ENCODE measurements at regions not wholly inside any gene's neighbourhood (a gene's known extent, or its start where the extent isn't known, plus 50 kb on each side); places are given as distances from the start of the nearest gene placed in this dataset.
"Not testable (repeated sequence)": the region's sequence is repeated elsewhere in the genome, so short reads cannot be mapped to it uniquely, and the experiment has no call there.

- no peak for DNase-seq (ENCODE audit: low read depth)
These were observed 843.9 kb upstream of the AUTS2 start for GRCh38 chr7:68754414-68754813.

- DNase-seq (ENCODE audit: low read depth), result no peak
These were observed 841.2 kb upstream of the AUTS2 start for GRCh38 chr7:68756986-68757495.

- DNase-seq (ENCODE audit: low read depth), result no peak
These were observed 837.7 kb upstream of the AUTS2 start for GRCh38 chr7:68760556-68760955.

GRCh38 chr7:68767462-68767861 is 830.8 kb upstream of the AUTS2 start:
- DNase-seq (ENCODE audit: low read depth), result no peak

- no peak for DNase-seq (ENCODE audit: low read depth)
These were observed 827.6 kb upstream of the AUTS2 start for GRCh38 chr7:68770649-68771048.

- DNase-seq (ENCODE audit: low read depth), result no peak
These were observed 821.9 kb upstream of the AUTS2 start for GRCh38 chr7:68776326-68776725.

GRCh38 chr7:68783684-68784083 is 814.6 kb upstream of the AUTS2 start:
- no peak for DNase-seq (ENCODE audit: low read depth)

GRCh38 chr7:68785036-68785435 is 813.2 kb upstream of the AUTS2 start:
- no peak for DNase-seq (ENCODE audit: low read depth)

GRCh38 chr7:68787566-68787965 is 810.7 kb upstream of the AUTS2 start:
- no peak for DNase-seq (ENCODE audit: low read depth)

- not testable (repeated sequence) for DNase-seq (ENCODE audit: low read depth)
These were observed 809.7 kb upstream of the AUTS2 start for GRCh38 chr7:68788529-68788928.

GRCh38 chr7:68789597-68789996 is 808.7 kb upstream of the AUTS2 start:
- DNase-seq (ENCODE audit: low read depth), result no peak

- no peak for DNase-seq (ENCODE audit: low read depth)
These were observed 805.9 kb upstream of the AUTS2 start for GRCh38 chr7:68792351-68792750.

GRCh38 chr7:68793513-68793912 is 804.8 kb upstream of the AUTS2 start:
- DNase-seq (ENCODE audit: low read depth), result no peak

GRCh38 chr7:68800316-68800715 is 798.0 kb upstream of the AUTS2 start:
- no peak for DNase-seq (ENCODE audit: low read depth)

- no peak for DNase-seq (ENCODE audit: low read depth)
These were observed 793.1 kb upstream of the AUTS2 start for GRCh38 chr7:68805159-68805558.

GRCh38 chr7:68807666-68808065 is 790.6 kb upstream of the AUTS2 start:
- DNase-seq (ENCODE audit: low read depth), result no peak

GRCh38 chr7:68813551-68814080 is 784.7 kb upstream of the AUTS2 start:
- no peak for DNase-seq (ENCODE audit: low read depth)

GRCh38 chr7:68816491-68816890 is 781.8 kb upstream of the AUTS2 start:
- no peak for DNase-seq (ENCODE audit: low read depth)

GRCh38 chr7:68820321-68820720 is 778.0 kb upstream of the AUTS2 start:
- no peak for DNase-seq (ENCODE audit: low read depth)

- DNase-seq (ENCODE audit: low read depth), result no peak
These were observed 776.4 kb upstream of the AUTS2 start for GRCh38 chr7:68821846-68822245.

- no peak for DNase-seq (ENCODE audit: low read depth)
These were observed 774.1 kb upstream of the AUTS2 start for GRCh38 chr7:68823996-68824780.

- DNase-seq (ENCODE audit: low read depth), result no peak
These were observed 769.7 kb upstream of the AUTS2 start for GRCh38 chr7:68828575-68828974.

GRCh38 chr7:68833422-68833821 is 764.9 kb upstream of the AUTS2 start:
- DNase-seq (ENCODE audit: low read depth), result no peak

GRCh38 chr7:68839014-68839413 is 759.3 kb upstream of the AUTS2 start:
- DNase-seq (ENCODE audit: low read depth), result no peak
